ENCODE measurements at regions not wholly inside any gene's neighbourhood (a gene's known extent, or its start where the extent isn't known, plus 50 kb on each side); places are given as distances from the start of the nearest gene placed in this dataset.

DNA sequence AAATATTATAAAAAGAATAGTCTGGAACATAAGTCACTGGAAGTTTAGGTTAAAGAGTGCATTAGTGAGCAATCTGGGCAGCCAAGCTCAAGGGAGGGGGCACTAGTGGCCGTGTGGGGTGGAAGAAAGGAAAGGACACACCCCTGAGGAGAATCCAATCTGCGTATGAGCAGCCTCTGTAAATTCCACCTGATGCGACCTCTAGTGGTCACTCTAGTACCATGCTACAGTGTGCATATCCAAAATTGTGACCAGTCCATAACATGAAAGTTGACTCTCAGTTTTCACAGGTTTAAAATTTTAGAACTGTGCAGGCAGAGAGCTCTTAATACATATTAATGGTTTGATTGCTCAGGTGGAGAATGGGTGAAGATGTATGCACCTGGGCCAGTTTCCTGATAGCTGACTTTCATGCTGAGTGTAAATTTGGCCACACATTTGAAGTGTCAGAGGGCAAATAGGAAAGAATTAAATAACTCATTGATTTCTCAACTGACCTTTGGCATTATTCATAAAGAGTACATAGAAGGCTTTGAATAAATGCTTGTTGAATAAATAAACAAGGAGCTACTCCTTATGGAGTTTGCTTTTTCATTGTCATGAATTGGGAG lies 105.9 kb upstream of the C21orf91 start:
- TF ChIP-seq SPI1 (IDR thresholded peaks at IDR 0.05; ENCODE audit: low read depth, low read length) (no peak), POLR2A (IDR thresholded peaks at IDR 0.05; ENCODE audit: low read depth, low read length) (no peak), POLR2AphosphoS5 (IDR thresholded peaks at IDR 0.05; ENCODE audit: low read depth, low read length) (no peak), TAF1 (IDR thresholded peaks at IDR 0.05; ENCODE audit: low read depth, low read length) (no peak), PAX5 (IDR thresholded peaks at IDR 0.05; ENCODE audit: insufficient read depth, low read length, severe bottlenecking) (no peak)

Data from GM12891 (cell line).